ENCODE measurements at regions not wholly inside any gene's neighbourhood (a gene's known extent, or its start where the extent isn't known, plus 50 kb on each side); places are given as distances from the start of the nearest gene placed in this dataset.

- TF ChIP-seq POLR2A (IDR thresholded peaks at IDR 0.05) (no peak), CTCF (IDR thresholded peaks at IDR 0.05) (no peak)
Measured at GRCh38 chr17:72373910-72374741, 253.3 kb downstream of the SOX9 start.

Measured in thyroid gland (tissue), 4 donors.